H1 (cell line): ENCODE measurements at regions not wholly inside any gene's neighbourhood (a gene's known extent, or its start where the extent isn't known, plus 50 kb on each side); places are given as distances from the start of the nearest gene placed in this dataset.
"Not testable (repeated sequence)": the region's sequence is repeated elsewhere in the genome, so short reads cannot be mapped to it uniquely, and the experiment has no call there.

Source experiments
- BRCA1 ChIP-seq: IDR thresholded peaks from 2 replicates; pipeline ENCODE4 v1.6.1; 2012; ENCODE audit warnings: low read depth, low read length, improper control_type of control experiment
- EZH2 ChIP-seq: fragments of 200-600 bp; sonication (generic); IDR thresholded peaks from 2 replicates; pipeline ENCODE4 v1.7.1; 2012; ENCODE audit warnings: low read depth, mild to moderate bottlenecking, moderate library complexity, low read length, inconsistent platforms; ENCODE audit not compliant: severe bottlenecking
- JUND ChIP-seq: IDR thresholded peaks from 2 replicates; pipeline ENCODE4 v1.6.1; 2011; ENCODE audit warnings: mild to moderate bottlenecking, improper control_type of control experiment, low read length
- PHF8 ChIP-seq: fragments of 200-600 bp; sonication (generic); conservative IDR thresholded peaks from 2 replicates; pipeline ENCODE4 v1.7.1; 2012; ENCODE audit warnings: low read depth, mild to moderate bottlenecking, inconsistent platforms, low read length, moderate library complexity
- POLR2A ChIP-seq, 2 experiments: IDR thresholded peaks; 1 replicate in 1 of 2; 2 replicates in 1 of 2; pipeline ENCODE4 v1.6.1; 2011; ENCODE audit warnings: low read depth in 2 of 2, low read length in 2 of 2, mild to moderate bottlenecking in 2 of 2; ENCODE audit errors: control extremely low read depth in 1 of 2
- POLR2AphosphoS5 ChIP-seq: IDR thresholded peaks from 2 replicates; pipeline ENCODE4 v1.6.1; 2011; ENCODE audit warnings: low read depth, low read length
- SP1 ChIP-seq: IDR thresholded peaks from 2 replicates; pipeline ENCODE4 v1.6.1; 2011; ENCODE audit warnings: low read depth, low read length
- SRF ChIP-seq: IDR thresholded peaks from 2 replicates; pipeline ENCODE4 v1.6.1; 2011; ENCODE audit warnings: mild to moderate bottlenecking, low read depth, low read length, moderate library complexity
- TBP ChIP-seq: IDR thresholded peaks from 2 replicates; pipeline ENCODE4 v1.6.1; 2011; ENCODE audit warnings: low read depth, low read length, improper control_type of control experiment
- TEAD4 ChIP-seq: IDR thresholded peaks from 2 replicates; pipeline ENCODE4 v1.6.1; 2012; ENCODE audit warnings: low read depth, low read length, inconsistent platforms, mixed read lengths
- TF ChIP-seq, protein P1 (sequence below): IDR thresholded peaks from 2 replicates; pipeline ENCODE4 v1.6.1; 2011; ENCODE audit warnings: low read length, improper control_type of control experiment
- TF ChIP-seq, protein P2 (sequence below), 3 experiments: IDR thresholded peaks; 1 replicate in 2 of 3; 2 replicates in 1 of 3; pipeline versions ENCODE4 v1.5.1 to v1.6.1; 2011; ENCODE audit warnings: low read length in 3 of 3, mild to moderate bottlenecking in 3 of 3, inconsistent platforms in 2 of 3, low read depth in 1 of 3, moderate library complexity in 1 of 3; ENCODE audit not compliant: insufficient read depth in 1 of 3; ENCODE audit errors: control extremely low read depth in 1 of 3

DNA sequence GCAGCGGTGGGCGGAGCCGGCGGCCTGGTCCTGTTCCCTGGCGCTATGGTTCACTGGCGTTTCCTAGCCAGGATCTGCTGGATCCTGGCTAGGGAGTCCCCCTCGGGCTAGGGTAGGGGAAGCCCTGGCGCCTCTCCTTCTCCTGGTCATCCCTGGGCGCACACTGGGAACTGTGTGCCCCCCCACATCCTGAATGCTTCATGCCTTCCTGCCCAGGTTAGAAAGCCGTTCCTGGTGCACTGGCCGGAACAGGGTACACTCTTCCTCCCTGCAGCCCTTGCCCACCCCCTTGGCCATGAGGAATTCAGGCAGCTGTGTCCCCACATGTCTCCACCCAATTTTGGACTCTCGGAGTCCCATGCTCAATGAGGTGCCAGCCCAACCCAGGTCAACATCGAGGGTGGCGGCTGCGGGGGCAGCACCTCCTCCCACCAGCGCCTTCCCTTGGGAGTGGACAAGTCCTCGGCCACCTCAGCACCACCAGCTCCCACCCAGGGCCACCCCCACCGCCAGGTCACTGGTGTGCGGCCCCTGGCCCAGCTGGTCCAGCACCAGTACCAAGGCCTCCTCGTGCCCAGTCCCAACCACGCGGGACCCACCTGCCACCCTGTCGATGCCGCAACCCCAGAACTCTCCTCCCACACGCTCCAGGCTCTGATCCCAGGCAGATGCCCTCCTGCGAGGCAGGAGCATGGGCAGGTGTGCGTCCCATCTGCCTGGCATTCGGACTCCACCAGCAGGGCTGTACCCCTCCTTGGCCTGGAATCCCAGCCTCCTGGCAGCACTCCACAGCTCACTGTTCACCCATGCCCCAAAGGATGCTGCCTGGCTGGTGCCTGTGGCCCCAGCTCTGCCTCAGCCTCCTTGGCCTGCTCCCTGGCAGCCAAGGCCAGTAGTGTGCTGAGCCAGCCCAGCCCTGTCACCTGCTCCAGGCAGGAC lies 77.0 kb downstream of the GOLGA8G start:
- not testable (repeated sequence) for TF ChIP-seq POLR2A (IDR thresholded peaks at IDR 0.05; ENCODE audit: control extremely low read depth in 1 of 2, low read depth in 2 of 2, low read length in 2 of 2); SRF; BRCA1; JUND; EZH2; TBP; POLR2AphosphoS5; PHF8; SP1; TEAD4
- TF ChIP-seq, protein P1, sequence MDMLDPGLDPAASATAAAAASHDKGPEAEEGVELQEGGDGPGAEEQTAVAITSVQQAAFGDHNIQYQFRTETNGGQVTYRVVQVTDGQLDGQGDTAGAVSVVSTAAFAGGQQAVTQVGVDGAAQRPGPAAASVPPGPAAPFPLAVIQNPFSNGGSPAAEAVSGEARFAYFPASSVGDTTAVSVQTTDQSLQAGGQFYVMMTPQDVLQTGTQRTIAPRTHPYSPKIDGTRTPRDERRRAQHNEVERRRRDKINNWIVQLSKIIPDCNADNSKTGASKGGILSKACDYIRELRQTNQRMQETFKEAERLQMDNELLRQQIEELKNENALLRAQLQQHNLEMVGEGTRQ: not testable (repeated sequence)
- TF ChIP-seq, protein P2, sequence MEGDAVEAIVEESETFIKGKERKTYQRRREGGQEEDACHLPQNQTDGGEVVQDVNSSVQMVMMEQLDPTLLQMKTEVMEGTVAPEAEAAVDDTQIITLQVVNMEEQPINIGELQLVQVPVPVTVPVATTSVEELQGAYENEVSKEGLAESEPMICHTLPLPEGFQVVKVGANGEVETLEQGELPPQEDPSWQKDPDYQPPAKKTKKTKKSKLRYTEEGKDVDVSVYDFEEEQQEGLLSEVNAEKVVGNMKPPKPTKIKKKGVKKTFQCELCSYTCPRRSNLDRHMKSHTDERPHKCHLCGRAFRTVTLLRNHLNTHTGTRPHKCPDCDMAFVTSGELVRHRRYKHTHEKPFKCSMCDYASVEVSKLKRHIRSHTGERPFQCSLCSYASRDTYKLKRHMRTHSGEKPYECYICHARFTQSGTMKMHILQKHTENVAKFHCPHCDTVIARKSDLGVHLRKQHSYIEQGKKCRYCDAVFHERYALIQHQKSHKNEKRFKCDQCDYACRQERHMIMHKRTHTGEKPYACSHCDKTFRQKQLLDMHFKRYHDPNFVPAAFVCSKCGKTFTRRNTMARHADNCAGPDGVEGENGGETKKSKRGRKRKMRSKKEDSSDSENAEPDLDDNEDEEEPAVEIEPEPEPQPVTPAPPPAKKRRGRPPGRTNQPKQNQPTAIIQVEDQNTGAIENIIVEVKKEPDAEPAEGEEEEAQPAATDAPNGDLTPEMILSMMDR (IDR thresholded peaks at IDR 0.05; ENCODE audit: control extremely low read depth in 1 of 3, insufficient read depth in 1 of 3, low read depth in 1 of 3, low read length in 3 of 3): not testable (repeated sequence)
